HG03159 (cell line): ENCODE measurements at regions not wholly inside any gene's neighbourhood (a gene's known extent, or its start where the extent isn't known, plus 50 kb on each side); places are given as distances from the start of the nearest gene placed in this dataset.

Experiments used
- ATAC-seq: cut with Tn5 transposase; IDR thresholded peaks from one replicate; pipeline ENCODE4 v1.9.1; 2021; ENCODE audit warnings: mild to moderate bottlenecking, moderate library complexity; ENCODE audit not compliant: unreplicated experiment

DNA sequence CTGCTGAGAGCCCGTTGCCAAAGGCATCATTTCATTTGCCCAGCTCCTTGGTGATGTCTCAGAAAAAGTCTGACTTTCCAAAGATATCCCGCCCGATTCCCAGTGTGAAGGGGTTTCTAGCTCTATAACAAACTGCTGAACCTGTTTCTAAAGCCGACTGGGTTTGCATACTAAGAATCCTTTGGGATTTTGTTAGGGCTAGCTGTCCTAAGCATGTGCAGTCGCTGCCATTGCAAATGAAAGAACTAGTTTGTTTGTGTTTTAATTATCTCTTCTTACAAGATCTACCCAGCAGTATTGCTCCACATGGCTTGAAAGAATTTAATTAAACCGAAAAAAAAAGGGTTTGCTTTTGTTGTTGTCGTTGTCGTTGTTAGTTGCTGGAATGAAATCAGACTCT lies 476.6 kb downstream of the GATA3 start:
- ATAC-seq: no peak

DNA sequence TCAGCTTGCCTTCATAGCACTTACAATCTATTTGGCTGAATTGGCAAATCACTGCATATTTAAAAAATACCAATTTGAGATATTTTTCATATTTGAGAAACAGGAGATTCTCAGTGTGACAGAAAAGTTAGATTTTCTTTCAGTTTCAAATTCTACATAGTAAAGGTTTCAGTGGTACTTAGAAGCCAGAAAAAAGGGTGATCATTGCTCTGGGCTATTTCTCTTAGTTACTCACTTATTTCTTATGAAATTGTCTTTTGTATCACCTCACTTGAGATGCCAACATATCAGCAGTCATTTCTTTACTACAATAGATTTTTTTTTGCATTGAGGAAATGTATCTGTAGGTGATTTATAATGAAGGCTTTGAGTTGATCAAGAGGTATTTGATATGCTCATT lies 478.2 kb downstream of the GATA3 start:
- no peak for ATAC-seq

DNA sequence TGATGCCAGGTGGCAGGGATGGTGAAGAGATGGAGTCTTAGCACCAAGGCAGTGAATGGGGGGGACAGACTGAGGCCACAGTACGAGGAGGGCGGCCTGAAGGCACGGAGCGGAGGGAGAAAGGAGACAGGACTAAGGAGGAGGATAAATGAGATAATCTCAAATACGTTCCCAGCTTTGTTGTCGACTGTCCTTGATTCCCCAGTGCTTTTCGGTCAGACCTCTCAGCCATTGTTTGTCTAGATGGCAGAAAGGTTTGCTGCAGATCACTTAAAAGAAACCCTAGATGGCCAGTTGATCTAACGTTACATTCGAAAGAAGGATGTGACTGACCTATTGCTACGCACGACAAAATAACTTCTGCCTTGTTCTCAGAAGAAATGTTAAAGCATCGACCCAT lies 479.0 kb downstream of the GATA3 start:
- no peak for ATAC-seq

DNA sequence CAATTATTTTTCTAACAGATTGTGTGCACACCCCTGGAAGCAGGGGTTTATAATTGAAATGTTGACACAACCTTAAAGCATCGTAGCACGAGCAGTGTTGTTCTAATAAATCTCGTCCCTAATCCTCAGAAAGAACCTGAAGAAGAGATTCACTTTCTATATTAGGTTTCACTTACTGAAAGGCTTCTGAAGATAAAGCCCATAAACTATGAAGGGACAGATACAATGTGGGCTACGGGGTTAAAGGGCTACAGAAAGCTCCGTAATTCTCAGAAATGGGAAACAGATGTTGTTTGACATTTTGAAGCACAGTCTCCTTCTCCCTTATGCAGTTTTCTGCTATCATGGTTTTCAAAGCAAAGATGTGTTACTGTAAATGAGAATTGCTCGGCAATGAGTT lies 479.6 kb downstream of the GATA3 start:
- no peak for ATAC-seq

DNA sequence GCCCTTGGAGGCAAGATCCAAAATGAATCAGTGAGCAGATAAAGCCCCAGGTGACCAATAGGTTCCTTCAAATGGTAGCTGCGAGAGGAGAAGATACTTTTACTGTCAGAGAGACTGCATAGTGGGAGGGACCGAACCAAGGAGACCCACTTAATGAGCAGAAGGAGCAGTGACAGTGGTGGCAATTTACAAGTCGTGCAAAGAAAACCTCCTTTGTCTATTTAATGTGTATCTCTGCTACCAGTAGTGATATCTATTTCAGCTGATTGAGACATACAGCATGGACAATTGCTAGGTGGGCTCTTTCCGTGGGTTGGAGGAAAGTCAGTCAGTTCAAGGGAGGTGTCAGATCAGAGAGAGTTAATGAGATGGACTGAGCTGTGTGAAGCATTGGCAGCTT lies 480.4 kb downstream of the GATA3 start:
- no peak for ATAC-seq

DNA sequence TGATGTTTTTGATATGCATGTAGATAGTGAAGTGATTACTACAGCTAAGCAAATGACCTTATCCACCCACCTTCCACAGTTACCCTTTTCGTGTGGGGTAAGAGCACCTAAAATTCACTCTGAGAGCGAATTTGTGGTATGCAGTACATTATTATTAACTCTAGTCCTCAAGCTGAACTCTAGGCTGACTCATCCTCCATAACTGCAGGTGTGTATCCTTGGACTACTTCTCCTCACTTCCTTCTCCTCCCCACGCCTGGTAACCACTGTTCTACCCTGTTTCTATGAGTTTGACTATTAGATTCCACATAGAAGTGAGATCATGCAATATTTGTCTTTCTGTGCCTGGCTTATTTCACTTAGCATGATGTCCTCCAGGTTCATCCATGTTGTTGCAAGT lies 484.6 kb downstream of the GATA3 start:
- no peak for ATAC-seq

DNA sequence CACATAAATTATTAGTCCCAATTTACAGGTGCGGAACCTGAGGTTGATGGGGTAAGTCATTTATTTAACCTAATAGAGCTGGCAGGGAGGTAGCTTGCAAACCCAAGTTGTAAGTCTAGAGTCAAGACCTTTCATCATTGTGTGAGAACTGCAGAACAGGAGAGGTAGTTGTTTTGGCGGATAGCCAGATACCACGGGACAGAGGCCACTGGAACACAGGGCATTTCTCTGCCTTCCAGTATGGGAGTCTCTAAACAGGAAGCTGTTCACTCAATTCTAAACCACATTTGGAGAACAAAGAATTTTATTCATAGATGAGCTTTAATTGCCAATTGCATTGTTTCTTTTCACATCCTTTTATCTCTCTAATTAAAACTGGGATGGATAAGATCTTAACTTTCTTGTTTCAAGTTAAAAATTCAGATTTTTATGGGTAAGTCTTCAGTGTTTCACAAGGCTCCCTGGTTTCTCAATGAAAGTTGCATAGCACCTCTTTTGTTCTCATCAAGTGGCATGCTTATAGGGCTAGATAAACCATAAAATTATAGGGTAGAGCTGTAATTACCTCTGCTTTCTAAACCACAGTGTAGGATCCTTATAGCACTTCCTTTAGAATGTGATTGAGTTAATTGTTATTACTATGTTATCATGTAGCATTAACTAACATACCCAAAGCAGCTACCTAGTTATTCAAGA lies 489.0 kb downstream of the GATA3 start:
- no peak for ATAC-seq

DNA sequence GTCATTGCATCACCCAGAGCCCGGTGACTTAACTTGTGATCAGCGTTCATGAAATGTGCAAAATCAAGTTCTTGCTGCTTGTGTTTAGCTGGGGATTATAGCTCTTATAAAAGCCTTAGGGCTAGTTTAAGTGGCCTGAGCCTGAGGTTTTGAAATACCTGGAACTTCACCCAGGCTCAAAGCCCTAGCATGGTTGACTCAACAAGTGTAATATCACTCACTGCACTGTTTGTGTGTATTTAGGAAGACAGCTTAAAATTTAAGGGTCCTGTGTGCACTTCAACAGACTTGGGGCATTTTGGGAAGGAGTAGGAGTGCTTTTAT lies 489.5 kb downstream of the GATA3 start:
- no peak for ATAC-seq

DNA sequence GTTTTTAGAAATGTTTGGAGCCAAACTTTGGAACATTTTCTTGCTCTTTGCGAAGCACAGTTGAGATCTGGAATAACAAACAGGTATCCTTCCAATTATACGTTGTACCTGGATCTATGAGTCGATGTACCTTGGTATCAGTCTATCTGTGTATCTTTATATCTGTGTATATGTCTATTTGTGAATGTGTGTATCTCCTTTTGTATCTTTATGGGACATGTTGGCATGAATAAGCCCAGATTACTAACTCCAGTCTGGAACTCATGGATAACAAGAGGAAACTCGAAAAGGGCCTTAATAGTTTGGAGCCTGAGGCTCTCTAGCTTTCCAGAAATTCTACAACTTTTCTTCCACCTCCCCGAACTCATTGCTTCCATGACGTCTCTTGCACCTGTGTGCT lies 490.0 kb downstream of the GATA3 start:
- no peak for ATAC-seq

DNA sequence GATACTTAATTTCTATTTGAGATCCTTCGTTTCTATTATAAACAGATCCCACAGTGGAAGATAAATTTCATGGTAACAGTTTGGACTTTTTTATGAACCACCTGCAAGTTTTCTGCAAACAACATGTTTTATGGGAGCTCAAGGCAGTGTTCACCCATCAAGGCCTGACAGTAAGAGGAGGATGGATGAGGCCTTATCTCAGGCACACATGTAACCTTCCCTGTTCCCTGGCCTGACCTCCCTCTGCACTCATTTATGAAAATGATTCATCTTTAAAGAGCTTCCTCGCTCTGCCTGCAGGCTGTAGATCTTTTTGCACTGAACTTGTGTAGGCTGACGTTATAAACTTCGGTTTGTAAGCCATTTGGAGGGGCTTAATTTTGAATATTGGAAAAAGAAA lies 500.1 kb downstream of the GATA3 start:
- no peak for ATAC-seq

DNA sequence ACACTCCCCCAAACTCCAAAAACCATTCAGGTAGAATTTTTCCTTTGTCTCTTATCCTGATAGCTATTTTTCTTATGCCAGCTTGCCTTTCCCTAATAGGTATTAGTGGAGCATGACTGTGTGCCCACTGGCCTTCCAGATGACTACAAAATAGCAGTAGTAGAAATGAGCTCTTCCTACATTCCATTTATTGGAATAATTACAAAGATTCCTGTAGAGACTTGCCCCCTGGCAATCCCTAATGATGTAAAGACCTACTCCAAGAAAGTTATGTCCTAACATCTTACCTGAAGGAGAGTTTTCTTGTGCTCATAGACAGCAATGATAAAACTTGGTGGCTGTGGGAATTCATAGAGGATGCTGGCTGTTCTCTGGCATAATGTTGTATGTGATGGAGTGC lies 501.8 kb downstream of the GATA3 start:
- no peak for ATAC-seq

DNA sequence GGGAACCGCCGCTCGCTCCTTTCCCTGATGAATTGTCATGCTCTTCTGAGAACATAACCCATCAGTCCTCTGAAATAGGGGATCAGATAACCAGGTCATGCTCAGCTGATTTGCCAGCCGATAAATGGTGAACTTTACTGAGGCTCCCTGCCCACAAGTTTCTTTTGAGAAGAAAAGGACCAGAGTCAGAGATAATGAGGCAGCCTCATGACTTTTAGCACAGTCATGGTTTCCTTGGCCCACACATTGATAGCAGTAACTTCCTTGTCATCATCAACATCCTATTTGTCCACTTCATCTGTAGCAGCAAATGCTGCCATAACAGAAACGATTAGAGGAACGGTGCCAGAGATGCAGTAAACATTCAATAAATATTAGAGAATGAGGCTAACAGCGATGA lies 509.0 kb downstream of the GATA3 start:
- no peak for ATAC-seq

DNA sequence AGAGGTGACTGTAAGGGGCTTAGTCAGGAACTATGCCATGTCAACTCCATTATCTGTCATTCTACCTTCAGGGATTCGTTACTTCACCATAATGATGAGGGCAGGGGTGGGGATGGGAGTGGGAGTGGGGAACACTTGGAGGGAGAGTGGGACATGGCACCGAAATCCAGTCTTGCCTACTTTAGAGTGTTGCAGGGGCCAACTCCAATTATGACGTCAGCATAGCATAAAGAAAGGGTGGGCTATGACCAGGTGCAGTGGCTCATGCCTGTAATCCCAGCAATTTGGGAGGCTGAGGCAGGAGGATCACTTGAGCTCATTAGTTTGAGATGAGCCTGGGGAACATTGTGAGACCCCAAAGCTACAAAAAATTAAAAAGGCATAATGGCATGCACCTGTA lies 512.2 kb downstream of the GATA3 start:
- no peak for ATAC-seq

DNA sequence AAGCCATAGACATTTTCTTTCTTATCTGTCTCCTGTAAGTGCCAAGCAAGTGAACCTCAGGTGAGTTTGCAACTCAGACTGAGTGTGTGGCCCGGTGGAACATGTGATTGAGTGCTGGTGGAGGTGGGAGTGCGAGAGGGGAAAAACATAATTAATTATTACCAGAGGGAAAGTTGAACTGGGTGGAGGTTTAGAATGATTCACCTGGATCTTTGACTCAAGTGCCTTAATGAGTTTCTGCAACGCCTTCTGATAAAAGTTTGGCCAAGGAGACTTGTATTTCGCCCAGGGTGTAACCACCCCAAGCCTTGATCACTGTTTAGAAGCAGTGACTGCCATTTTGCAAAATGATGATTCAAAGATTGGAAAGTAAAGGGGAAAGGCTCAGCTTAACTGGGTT lies 513.9 kb downstream of the GATA3 start:
- ATAC-seq: no peak

DNA sequence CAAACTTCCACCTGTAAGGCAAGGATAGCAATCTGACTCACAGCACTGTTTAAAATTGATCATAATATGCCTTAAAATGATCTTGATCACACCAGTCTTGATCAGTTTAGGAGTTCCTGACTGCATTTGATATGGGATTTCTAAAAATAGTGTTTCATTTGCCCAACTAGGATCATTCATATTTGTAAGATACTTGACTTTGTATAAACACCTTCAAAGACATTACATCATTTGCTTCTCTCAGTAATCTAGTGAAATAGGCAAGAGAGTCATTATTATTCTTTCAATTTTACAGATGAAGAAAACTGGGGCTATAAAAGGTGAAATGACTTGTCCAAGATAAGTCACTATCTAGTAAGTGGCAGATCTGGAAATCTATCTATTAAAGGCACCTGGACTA lies 521.1 kb downstream of the GATA3 start:
- ATAC-seq: no peak

DNA sequence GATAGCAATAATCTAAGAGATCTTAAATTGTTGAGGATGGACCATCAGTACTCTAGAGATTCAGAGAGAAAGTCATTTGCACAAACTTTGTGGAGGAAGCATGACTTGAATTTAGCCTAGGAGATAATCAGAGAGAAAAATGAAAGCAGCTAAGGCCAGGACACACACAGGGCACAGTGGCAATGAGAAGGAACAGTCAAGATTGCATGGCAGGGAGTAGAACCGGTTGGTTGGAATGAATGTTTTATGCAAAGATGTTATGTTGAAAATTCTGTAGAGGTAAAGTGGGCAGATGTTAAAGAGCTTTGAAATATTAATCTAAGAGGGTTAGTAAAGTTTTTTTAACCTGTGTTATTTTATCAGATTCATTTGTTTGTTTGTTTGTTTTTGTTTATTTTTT lies 521.8 kb downstream of the GATA3 start:
- ATAC-seq: no peak

DNA sequence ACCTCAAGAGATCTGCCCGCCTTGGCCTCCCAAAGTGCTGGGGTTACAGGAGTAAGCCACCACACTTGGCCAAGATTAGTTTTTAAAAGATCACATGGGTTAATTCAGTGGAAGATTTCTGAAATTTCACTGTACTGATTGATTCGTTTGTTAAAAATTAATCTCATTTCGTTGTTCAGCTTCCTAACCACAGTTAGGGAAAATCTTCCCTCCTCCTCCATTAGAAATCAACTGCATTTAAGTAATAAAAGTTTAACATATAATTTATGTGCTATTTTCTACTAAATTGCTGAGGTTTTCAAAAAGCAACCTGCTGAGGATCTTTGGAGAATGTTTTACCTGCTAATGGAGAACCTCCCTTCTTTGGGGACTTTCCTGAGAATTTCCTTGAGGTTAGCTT lies 522.4 kb downstream of the GATA3 start:
- ATAC-seq: no peak

DNA sequence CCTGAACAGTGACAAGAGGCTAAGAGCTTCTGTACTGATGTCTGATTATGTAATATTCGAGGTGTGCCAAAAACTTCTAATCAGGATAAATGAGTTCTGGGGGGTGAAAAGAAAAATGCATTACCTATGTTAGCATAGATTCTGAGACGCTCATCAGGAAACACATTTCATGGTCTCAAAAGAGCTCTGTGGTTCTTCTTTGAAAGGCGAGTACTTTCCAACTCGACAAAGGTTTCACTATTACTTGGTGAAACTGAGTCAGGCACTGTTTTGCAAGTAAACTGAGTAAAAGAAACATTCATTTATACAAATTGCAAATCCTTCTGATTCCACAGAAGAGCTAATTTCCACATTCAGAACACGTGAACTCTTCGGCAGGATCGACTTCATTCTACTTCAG lies 523.2 kb downstream of the GATA3 start:
- ATAC-seq: no peak

DNA sequence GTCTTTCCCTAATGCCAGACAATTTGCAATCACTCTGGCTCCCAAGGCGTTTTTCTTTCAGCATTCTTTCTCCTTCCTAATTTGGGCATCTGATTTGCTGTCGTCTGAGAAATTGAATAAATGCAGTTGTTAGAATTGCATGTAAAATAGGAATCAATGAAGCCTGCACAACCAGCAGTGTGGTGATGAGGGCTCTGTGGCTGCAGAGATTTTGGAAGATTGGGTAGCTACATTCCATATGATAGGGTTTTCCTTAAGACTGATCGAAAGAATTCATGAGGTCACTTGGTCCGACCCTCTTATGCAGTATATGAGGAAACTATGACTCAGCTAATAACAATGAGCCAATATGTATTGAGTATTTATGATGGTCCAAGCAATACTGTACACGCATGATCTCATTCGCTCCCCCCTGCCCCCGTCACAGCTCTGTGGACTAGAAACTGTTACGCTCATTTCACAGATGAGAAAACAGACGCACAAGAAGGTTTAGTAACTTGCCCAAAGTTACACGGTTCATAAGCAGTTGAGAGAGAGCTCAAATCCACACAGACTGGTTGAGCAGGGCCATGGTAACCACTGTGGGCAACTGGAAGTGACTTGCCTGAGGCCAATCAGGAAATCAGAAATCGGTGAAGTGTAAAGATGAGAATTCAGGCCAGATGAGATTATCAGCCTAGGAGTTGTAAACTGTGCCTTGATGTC lies 527.2 kb downstream of the GATA3 start:
- no peak for ATAC-seq

DNA sequence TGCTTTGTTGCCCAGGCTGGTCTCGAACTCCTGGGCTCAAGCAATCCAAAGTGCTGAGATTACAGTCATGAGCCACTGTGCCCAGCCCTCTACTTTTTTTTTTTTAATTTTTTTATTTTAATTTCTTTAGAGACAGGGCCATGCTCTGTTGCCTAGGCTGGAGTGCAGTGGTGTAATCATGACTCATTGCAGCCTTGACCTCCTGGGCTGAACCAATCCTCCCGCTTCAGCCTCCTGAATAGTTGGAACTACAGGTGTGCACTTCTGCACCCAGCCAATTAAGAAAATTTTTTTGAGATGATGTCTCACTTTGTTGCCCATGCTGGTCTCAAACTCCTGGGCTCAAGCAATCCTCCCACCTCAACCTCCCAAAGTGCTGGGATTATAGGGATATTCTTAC lies 528.6 kb downstream of the GATA3 start:
- ATAC-seq: no peak

DNA sequence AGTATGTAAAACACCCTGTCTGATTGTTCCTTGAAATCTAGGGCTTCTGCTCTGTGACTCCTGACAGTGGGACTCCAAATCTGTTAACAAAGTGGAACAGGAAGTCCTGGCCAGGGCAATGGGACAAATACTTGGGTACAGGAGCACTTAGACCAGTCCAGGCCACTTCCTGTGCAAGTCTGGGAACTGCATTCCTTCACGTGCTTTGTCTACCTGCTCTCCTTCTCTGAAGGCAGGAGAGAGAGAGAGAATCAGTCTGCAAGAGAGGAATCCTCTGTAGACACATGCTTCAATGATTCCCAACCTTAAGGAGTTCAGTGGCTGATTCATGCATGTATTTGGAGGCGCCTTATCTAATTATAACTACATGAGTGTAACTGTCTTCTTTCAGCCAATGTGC lies 530.2 kb downstream of the GATA3 start:
- no peak for ATAC-seq

DNA sequence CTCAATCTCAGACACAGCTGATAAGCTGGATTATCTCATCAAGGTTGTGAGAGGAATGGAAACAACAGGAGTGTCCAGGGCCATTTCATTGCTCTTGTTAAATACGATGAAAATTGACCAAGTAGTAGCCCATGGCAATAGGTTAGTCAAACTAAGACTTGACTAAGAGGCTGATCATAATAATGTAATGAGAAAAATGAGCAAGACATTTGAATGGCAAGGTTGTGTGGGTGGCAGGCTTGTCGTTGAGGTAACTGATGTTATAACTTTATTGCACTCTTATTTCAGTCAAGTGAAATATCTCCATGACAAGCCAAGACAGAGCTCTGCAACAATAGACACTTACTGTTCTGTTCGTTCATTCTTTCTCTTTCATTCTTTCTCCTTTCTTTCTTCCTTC lies 532.0 kb downstream of the GATA3 start:
- ATAC-seq: no peak

DNA sequence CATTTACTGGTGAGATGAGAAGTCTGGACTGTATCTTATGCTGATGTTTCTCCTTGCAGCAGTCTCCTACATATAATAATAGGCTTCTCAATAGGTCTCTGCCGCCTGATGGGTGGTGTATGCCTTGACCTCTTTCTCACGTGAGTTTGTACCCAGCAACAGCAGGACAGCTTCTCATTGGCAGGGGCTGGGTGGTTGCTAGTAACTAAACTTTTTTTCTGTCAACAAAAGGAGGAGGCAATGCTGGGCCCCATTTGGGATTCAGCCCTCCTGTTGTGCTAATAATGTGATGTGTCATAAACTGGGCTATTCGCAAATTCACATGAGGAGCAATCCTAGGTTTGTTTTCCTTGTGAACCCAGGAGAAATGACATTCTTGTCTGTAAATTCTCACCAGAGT lies 533.6 kb downstream of the GATA3 start:
- ATAC-seq: no peak
